Neutrophil (primary cell): ENCODE measurements at regions not wholly inside any gene's neighbourhood (a gene's known extent, or its start where the extent isn't known, plus 50 kb on each side); places are given as distances from the start of the nearest gene placed in this dataset.

ENCODE experiments used
- H3K27ac ChIP-seq: fragments of 200-600 bp; sonication (generic); 2 replicates; pipeline ENCODE4 v1.5.1; 2016; ENCODE audit warnings: mild to moderate bottlenecking, moderate library complexity
- H3K27me3 ChIP-seq: fragments of 200-600 bp; sonication (generic); 2 replicates; pipeline ENCODE4 v1.6.0; 2016; ENCODE audit warnings: mild to moderate bottlenecking
- H3K36me3 ChIP-seq: fragments of 200-600 bp; sonication (generic); 2 replicates; pipeline ENCODE4 v1.5.1; 2017
- H3K4me1 ChIP-seq, 2 experiments: fragments of 200-600 bp in 1 of 2; sonication (generic) in 1 of 2; 1 replicate in 1 of 2; 2 replicates in 1 of 2; pipeline versions ENCODE4 v1.5.1 to v1.6.1; 2013 to 2016; ENCODE audit warnings: low read depth in 1 of 2, low read length in 1 of 2, mild to moderate bottlenecking in 1 of 2, moderate library complexity in 1 of 2; ENCODE audit not compliant: control insufficient read depth in 1 of 2, insufficient read depth in 1 of 2
- H3K4me3 ChIP-seq, 2 experiments: fragments of 200-600 bp in 1 of 2; sonication (generic) in 1 of 2; 1 replicate in 1 of 2; 2 replicates in 1 of 2; pipeline ENCODE4 v1.5.1; 2013 to 2016; ENCODE audit warnings: low read depth in 1 of 2, low read length in 1 of 2, mild to moderate bottlenecking in 1 of 2, moderate library complexity in 1 of 2
- H3K9me3 ChIP-seq: fragments of 200-600 bp; sonication (generic); 2 replicates; pipeline ENCODE4 v1.5.1; 2016
- CTCF ChIP-seq: fragments of 200-600 bp; sonication (generic); IDR thresholded peaks from 2 replicates; pipeline ENCODE4 v1.5.1; 2016; ENCODE audit warnings: antibody characterized with exemption

DNA sequence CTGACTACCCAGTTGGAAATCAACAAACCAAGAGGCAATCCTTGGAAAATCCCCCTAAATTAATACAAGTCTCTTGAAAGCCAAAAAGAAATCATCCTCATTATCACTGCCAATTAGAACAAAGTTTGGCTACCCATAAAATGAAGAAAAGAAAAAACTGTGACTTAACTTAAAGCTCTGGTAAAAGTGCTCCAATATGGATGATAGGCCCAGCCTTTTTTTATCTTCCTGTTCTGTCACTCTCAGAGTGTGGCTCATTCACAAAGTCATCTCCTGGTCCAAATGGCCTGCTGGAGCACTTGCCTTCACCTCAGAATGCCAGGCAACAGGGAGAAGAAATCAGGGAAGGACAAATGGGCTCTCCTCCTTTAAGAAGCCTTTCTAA, 155.1 kb upstream of the GHITM start:
- no peak overlapping the region for H3K27ac ChIP-seq
- H3K4me3 ChIP-seq, result no peak overlapping the region
- no peak for TF ChIP-seq CTCF
- no peaks in the 10 kb centered on the region for H3K36me3 ChIP-seq
- no peaks in the 10 kb centered on the region for H3K9me3 ChIP-seq
- H3K4me1 ChIP-seq, result no peaks in the 10 kb centered on the region
- H3K27me3 ChIP-seq, result no peaks in the 10 kb centered on the region

GRCh38 chr10:83986800-83987199, 152.5 kb upstream of the GHITM start:
- H3K27me3 ChIP-seq, result no peaks in the 10 kb centered on the region
- no peak for TF ChIP-seq CTCF
- no peaks in the 10 kb centered on the region for H3K4me1 ChIP-seq
- no peak overlapping the region for H3K27ac ChIP-seq
- H3K4me3 ChIP-seq, result no peak overlapping the region
- H3K36me3 ChIP-seq, result no peaks in the 10 kb centered on the region
- no peaks in the 10 kb centered on the region for H3K9me3 ChIP-seq

GRCh38 chr10:83987216-83987615, 152.1 kb upstream of the GHITM start:
- Histone ChIP-seq H3K4me3 (no peak overlapping the region), H3K36me3 (no peaks in the 10 kb centered on the region), H3K27me3 (no peaks in the 10 kb centered on the region), H3K9me3 (no peaks in the 10 kb centered on the region), H3K4me1 (no peaks in the 10 kb centered on the region), H3K27ac (no peak overlapping the region)
- no peak for TF ChIP-seq CTCF

- Histone ChIP-seq H3K36me3 (no peaks in the 10 kb centered on the region), H3K9me3 (no peaks in the 10 kb centered on the region), H3K27me3 (no peaks in the 10 kb centered on the region), H3K4me1 (no peaks in the 10 kb centered on the region), H3K27ac (no peak overlapping the region), H3K4me3 (no peak overlapping the region)
- no peak for TF ChIP-seq CTCF
Observed at GRCh38 chr10:83988435-83988834, 150.9 kb upstream of the GHITM start.

DNA sequence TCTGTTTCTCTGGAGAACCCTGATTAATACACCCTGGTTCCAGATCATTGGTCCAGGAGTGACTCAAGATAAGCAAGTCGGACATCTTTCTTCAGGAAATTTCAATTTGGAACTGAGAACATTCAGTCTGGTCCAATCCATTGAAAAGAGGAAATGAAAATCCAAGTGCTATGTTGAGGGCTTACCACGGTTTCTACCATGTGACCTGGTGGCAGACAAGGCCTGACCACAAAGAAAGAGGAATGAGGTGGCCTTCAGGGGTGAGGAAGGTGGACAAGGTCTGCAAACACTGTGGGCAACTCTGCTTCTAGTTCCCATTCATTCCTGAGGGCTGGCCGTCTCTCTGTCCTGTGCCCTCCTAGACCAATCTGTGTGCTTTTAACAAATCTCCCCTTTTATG, 149.2 kb upstream of the GHITM start:
- H3K9me3 ChIP-seq, result no peaks in the 10 kb centered on the region
- H3K27ac ChIP-seq, result no peak overlapping the region
- no peak for TF ChIP-seq CTCF
- no peaks in the 10 kb centered on the region for H3K36me3 ChIP-seq
- no peak overlapping the region for H3K4me3 ChIP-seq
- no peaks in the 10 kb centered on the region for H3K27me3 ChIP-seq
- H3K4me1 ChIP-seq, result no peaks in the 10 kb centered on the region
